GM23338 (cell line): ENCODE measurements at regions not wholly inside any gene's neighbourhood (a gene's known extent, or its start where the extent isn't known, plus 50 kb on each side); places are given as distances from the start of the nearest gene placed in this dataset.

Experiments used
- CTCF ChIP-seq, 2 experiments: fragments of 200-600 bp in 1 of 2; sonication (generic) in 1 of 2; conservative IDR thresholded peaks; 2 replicates each; pipeline versions ENCODE4 v1.5.1 to v1.6.1; 2016 to 2017; ENCODE audit warnings: antibody characterized with exemption in 2 of 2, low read depth in 2 of 2, mild to moderate bottlenecking in 2 of 2, moderate library complexity in 1 of 2
- EZH2 ChIP-seq: fragments of 200-600 bp; sonication (generic); IDR thresholded peaks from one replicate; pipeline ENCODE4 v1.8.0; 2017; ENCODE audit warnings: antibody characterized with exemption, mild to moderate bottlenecking, low read depth; ENCODE audit not compliant: unreplicated experiment
- POLR2AphosphoS5 ChIP-seq: IDR thresholded peaks from 2 replicates; pipeline ENCODE4 v1.6.1; 2016; ENCODE audit warnings: antibody characterized with exemption, low read depth
- ZNF114 ChIP-seq: fragments of 250-450 bp; sonication (Bioruptor Pico); IDR thresholded peaks from 2 replicates; pipeline ENCODE4 v1.5.0; 2020; ENCODE audit warnings: mild to moderate bottlenecking, moderate library complexity

- TF ChIP-seq CTCF (conservative IDR thresholded peaks at IDR 0.05; ENCODE audit: low read depth in 2 of 2): no peak
- no peak for TF ChIP-seq ZNF114
- TF ChIP-seq EZH2: no peak
- no peak for TF ChIP-seq POLR2AphosphoS5
Measured at GRCh38 chr2:180289627-180290026, 282.5 kb upstream of the CWC22 start.
